ENCODE measurements at regions not wholly inside any gene's neighbourhood (a gene's known extent, or its start where the extent isn't known, plus 50 kb on each side); places are given as distances from the start of the nearest gene placed in this dataset.

GRCh38 chr2:54380670-54381069, 75.5 kb upstream of the SPTBN1 start:
- Histone ChIP-seq H2AFZ (ENCODE audit: low read length) (no peak overlapping the region), H3K79me2 (ENCODE audit: insufficient read depth, low read depth, low read length) (no peaks in the 10 kb centered on the region), H3K4me2 (ENCODE audit: low read length) (no peak overlapping the region), H3K36me3 (ENCODE audit: insufficient read depth, low read length) (no peaks in the 10 kb centered on the region), H3K9me3 (ENCODE audit: low read length) (no peaks in the 10 kb centered on the region), H3K4me1 (ENCODE audit: insufficient read depth, low read length, poor library complexity, severe bottlenecking) (no peaks in the 10 kb centered on the region), H4K20me1 (ENCODE audit: insufficient read depth, low read length) (no peaks in the 10 kb centered on the region), H3K9me2 (ENCODE audit: insufficient read depth, low read length) (no peaks in the 10 kb centered on the region), H3K4me3 (ENCODE audit: low read depth, low read length, poor library complexity, severe bottlenecking) (no peak overlapping the region), H3K27ac (ENCODE audit: low read depth, low read length, poor library complexity, severe bottlenecking) (no peak overlapping the region)
- BruUV-seq (replicated peaks): no TSS peak
- DNase-seq (ENCODE audit: low spot score): no peak
- CTCF ChIA-PET (ENCODE audit: unreplicated experiment): no interaction called here
- intact Hi-C loops (cut with micrococcal nuclease; ENCODE audit: unreplicated experiment): no loop called here
- TF ChIP-seq CTCF (conservative IDR thresholded peaks at IDR 0.05; ENCODE audit: low read length): no peak
- TF ChIP-seq EZH2phosphoT487 (IDR thresholded peaks at IDR 0.05; ENCODE audit: borderline replicate concordance, low read depth, low read length): no peak
- POLR2A ChIA-PET: no interaction called here

GRCh38 chr2:54381293-54381692, 74.8 kb upstream of the SPTBN1 start:
- intact Hi-C loops (cut with micrococcal nuclease; ENCODE audit: unreplicated experiment): no loop called here
- ChIA-PET CTCF (ENCODE audit: unreplicated experiment) (no interaction called here), POLR2A (no interaction called here)
- Histone ChIP-seq H3K27ac (ENCODE audit: low read depth, low read length, poor library complexity, severe bottlenecking) (no peak overlapping the region), H3K9me2 (ENCODE audit: insufficient read depth, low read length) (no peaks in the 10 kb centered on the region), H3K79me2 (ENCODE audit: insufficient read depth, low read depth, low read length) (no peaks in the 10 kb centered on the region), H3K4me3 (ENCODE audit: low read depth, low read length, poor library complexity, severe bottlenecking) (no peak overlapping the region), H2AFZ (ENCODE audit: low read length) (0 out of 2 replicates have a peak overlapping the region, but pooled peaks have one; percentile 20), H4K20me1 (ENCODE audit: insufficient read depth, low read length) (no peaks in the 10 kb centered on the region), H3K36me3 (ENCODE audit: insufficient read depth, low read length) (no peaks in the 10 kb centered on the region), H3K9me3 (ENCODE audit: low read length) (no peaks in the 10 kb centered on the region), H3K4me2 (ENCODE audit: low read length) (no peak overlapping the region), H3K4me1 (ENCODE audit: insufficient read depth, low read length, poor library complexity, severe bottlenecking) (no peaks in the 10 kb centered on the region)
- no peak for DNase-seq (ENCODE audit: low spot score)
- TF ChIP-seq CTCF (conservative IDR thresholded peaks at IDR 0.05; ENCODE audit: low read length): no peak
- no peak for TF ChIP-seq EZH2phosphoT487 (IDR thresholded peaks at IDR 0.05; ENCODE audit: borderline replicate concordance, low read depth, low read length)
- BruUV-seq (replicated peaks): no TSS peak

DNA sequence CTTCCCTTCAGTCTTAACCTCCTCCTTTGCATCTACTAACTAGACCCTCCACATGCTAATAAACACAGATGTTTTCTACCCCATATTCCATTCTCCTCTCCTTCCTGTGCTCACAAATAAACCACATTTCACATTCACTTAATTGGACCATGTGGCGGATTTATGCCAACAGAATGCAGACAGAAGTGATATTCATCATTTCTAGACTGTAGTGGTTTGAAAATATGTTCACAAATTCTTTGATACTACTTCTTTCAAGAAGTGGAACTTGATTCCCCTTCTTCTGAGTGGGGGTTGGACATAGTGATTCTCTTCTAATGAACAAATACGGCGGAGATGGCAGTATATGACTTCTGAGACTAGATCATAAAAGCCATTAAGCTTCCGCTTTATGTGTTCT, 73.5 kb upstream of the SPTBN1 start:
- Histone ChIP-seq H4K20me1 (ENCODE audit: insufficient read depth, low read length) (no peaks in the 10 kb centered on the region), H2AFZ (ENCODE audit: low read length) (no peak overlapping the region)
- POLR2A ChIA-PET: no interaction called here

More for the DNA sequence above, 73.5 kb upstream of the SPTBN1 start:
- no peaks in the 10 kb centered on the region for H3K36me3 ChIP-seq (ENCODE audit: insufficient read depth, low read length)
- no peaks in the 10 kb centered on the region for H3K4me1 ChIP-seq (ENCODE audit: insufficient read depth, low read length, poor library complexity, severe bottlenecking)
- no peak overlapping the region for H3K4me3 ChIP-seq (ENCODE audit: low read depth, low read length, poor library complexity, severe bottlenecking)
- CTCF ChIA-PET (ENCODE audit: unreplicated experiment): no interaction called here
- no peaks in the 10 kb centered on the region for H3K79me2 ChIP-seq (ENCODE audit: insufficient read depth, low read depth, low read length)
- DNase-seq (ENCODE audit: low spot score): no peak
- BruUV-seq (replicated peaks): no TSS peak
- no peaks in the 10 kb centered on the region for H3K9me3 ChIP-seq (ENCODE audit: low read length)
- no peak overlapping the region for H3K4me2 ChIP-seq (ENCODE audit: low read length)
- H3K27ac ChIP-seq (ENCODE audit: low read depth, low read length, poor library complexity, severe bottlenecking): no peak overlapping the region
- TF ChIP-seq CTCF (conservative IDR thresholded peaks at IDR 0.05; ENCODE audit: low read length) (no peak), EZH2phosphoT487 (IDR thresholded peaks at IDR 0.05; ENCODE audit: borderline replicate concordance, low read depth, low read length) (no peak)
- H3K9me2 ChIP-seq (ENCODE audit: insufficient read depth, low read length): no peaks in the 10 kb centered on the region
- intact Hi-C loops (cut with micrococcal nuclease; ENCODE audit: unreplicated experiment): no loop called here

All from OCI-LY7 (cell line).